ENCODE measurements at regions not wholly inside any gene's neighbourhood (a gene's known extent, or its start where the extent isn't known, plus 50 kb on each side); places are given as distances from the start of the nearest gene placed in this dataset.

DNA sequence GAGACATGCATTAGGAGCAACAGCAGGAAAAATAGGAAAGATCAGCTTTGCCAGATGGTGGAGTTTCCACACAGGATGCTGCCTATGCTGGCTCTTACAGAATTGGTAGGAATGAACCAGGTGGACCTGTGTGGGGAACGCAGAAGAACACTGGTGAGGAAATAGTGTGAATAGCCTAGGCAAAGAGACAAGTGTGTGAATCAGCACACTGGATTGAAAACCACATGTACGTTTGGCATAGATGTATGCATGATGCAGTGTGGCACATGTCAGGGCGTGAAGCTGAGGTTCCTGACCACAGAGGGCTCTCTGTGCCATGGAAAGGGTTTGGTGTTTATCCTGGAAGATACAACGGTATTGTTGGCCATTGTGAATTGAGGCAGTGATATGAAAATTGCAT, 156.5 kb upstream of the SLC10A2 start (continued):
- TF ChIP-seq, protein P1, sequence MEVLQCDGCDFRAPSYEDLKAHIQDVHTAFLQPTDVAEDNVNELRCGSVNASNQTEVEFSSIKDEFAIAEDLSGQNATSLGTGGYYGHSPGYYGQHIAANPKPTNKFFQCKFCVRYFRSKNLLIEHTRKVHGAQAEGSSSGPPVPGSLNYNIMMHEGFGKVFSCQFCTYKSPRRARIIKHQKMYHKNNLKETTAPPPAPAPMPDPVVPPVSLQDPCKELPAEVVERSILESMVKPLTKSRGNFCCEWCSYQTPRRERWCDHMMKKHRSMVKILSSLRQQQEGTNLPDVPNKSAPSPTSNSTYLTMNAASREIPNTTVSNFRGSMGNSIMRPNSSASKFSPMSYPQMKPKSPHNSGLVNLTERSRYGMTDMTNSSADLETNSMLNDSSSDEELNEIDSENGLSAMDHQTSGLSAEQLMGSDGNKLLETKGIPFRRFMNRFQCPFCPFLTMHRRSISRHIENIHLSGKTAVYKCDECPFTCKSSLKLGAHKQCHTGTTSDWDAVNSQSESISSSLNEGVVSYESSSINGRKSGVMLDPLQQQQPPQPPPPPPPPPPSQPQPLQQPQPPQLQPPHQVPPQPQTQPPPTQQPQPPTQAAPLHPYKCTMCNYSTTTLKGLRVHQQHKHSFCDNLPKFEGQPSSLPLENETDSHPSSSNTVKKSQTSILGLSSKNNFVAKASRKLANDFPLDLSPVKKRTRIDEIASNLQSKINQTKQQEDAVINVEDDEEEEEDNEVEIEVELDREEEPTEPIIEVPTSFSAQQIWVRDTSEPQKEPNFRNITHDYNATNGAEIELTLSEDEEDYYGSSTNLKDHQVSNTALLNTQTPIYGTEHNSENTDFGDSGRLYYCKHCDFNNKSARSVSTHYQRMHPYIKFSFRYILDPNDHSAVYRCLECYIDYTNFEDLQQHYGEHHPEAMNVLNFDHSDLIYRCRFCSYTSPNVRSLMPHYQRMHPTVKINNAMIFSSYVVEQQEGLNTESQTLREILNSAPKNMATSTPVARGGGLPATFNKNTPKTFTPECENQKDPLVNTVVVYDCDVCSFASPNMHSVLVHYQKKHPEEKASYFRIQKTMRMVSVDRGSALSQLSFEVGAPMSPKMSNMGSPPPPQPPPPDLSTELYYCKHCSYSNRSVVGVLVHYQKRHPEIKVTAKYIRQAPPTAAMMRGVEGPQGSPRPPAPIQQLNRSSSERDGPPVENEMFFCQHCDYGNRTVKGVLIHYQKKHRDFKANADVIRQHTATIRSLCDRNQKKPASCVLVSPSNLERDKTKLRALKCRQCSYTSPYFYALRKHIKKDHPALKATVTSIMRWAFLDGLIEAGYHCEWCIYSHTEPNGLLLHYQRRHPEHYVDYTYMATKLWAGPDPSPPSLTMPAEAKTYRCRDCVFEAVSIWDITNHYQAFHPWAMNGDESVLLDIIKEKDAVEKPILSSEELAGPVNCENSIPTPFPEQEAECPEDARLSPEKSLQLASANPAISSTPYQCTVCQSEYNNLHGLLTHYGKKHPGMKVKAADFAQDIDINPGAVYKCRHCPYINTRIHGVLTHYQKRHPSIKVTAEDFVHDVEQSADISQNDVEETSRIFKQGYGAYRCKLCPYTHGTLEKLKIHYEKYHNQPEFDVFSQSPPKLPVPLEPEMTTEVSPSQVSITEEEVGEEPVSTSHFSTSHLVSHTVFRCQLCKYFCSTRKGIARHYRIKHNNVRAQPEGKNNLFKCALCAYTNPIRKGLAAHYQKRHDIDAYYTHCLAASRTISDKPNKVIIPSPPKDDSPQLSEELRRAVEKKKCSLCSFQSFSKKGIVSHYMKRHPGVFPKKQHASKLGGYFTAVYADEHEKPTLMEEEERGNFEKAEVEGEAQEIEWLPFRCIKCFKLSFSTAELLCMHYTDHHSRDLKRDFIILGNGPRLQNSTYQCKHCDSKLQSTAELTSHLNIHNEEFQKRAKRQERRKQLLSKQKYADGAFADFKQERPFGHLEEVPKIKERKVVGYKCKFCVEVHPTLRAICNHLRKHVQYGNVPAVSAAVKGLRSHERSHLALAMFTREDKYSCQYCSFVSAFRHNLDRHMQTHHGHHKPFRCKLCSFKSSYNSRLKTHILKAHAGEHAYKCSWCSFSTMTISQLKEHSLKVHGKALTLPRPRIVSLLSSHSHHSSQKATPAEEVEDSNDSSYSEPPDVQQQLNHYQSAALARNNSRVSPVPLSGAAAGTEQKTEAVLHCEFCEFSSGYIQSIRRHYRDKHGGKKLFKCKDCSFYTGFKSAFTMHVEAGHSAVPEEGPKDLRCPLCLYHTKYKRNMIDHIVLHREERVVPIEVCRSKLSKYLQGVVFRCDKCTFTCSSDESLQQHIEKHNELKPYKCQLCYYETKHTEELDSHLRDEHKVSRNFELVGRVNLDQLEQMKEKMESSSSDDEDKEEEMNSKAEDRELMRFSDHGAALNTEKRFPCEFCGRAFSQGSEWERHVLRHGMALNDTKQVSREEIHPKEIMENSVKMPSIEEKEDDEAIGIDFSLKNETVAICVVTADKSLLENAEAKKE (CRISPR knock-in tag; IDR thresholded peaks at IDR 0.05): no peak

DNA sequence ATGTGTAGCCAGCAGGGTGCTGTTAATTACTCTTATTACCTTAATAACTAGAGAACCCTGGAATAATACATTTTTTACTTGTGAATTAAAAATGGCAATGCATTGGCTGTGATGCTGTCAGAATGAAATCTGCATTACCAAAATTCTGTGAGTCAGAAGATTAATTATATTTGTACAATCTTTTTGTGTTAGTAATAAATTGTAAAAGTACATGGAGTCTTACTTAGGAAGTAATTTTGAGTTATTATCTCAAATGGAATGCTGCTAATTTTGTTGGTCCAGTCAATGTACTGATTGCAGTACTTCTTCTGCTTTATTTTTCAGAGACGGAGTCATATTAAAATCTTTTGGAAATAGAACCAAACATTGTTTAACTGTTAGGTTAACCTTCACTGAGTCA, 152.0 kb upstream of the SLC10A2 start:
- ATAC-seq: no peak
- no peaks in the 10 kb centered on the region for H3F3A ChIP-seq (replicated peaks; ENCODE audit: low read depth)
- no peak overlapping the region for H3K4me3 Mint-ChIP-seq
- no peak for TF ChIP-seq POLR2AphosphoS5 (IDR thresholded peaks at IDR 0.05; ENCODE audit: low read depth)
- TF ChIP-seq CREB1 (CRISPR knock-in tag; IDR thresholded peaks at IDR 0.05; ENCODE audit: low read depth): no peak
- no peak for TF ChIP-seq NANOG (IDR thresholded peaks at IDR 0.05; ENCODE audit: borderline replicate concordance)
- no peak for TF ChIP-seq ZNF114 (CRISPR knock-in tag; IDR thresholded peaks at IDR 0.05)
- no peak for TF ChIP-seq EZH2phosphoT487 (IDR thresholded peaks at IDR 0.05; ENCODE audit: unreplicated experiment)
- TF ChIP-seq, protein P2, sequence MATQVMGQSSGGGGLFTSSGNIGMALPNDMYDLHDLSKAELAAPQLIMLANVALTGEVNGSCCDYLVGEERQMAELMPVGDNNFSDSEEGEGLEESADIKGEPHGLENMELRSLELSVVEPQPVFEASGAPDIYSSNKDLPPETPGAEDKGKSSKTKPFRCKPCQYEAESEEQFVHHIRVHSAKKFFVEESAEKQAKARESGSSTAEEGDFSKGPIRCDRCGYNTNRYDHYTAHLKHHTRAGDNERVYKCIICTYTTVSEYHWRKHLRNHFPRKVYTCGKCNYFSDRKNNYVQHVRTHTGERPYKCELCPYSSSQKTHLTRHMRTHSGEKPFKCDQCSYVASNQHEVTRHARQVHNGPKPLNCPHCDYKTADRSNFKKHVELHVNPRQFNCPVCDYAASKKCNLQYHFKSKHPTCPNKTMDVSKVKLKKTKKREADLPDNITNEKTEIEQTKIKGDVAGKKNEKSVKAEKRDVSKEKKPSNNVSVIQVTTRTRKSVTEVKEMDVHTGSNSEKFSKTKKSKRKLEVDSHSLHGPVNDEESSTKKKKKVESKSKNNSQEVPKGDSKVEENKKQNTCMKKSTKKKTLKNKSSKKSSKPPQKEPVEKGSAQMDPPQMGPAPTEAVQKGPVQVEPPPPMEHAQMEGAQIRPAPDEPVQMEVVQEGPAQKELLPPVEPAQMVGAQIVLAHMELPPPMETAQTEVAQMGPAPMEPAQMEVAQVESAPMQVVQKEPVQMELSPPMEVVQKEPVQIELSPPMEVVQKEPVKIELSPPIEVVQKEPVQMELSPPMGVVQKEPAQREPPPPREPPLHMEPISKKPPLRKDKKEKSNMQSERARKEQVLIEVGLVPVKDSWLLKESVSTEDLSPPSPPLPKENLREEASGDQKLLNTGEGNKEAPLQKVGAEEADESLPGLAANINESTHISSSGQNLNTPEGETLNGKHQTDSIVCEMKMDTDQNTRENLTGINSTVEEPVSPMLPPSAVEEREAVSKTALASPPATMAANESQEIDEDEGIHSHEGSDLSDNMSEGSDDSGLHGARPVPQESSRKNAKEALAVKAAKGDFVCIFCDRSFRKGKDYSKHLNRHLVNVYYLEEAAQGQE (IDR thresholded peaks at IDR 0.05; ENCODE audit: unreplicated experiment): no peak
- TF ChIP-seq JUNB (IDR thresholded peaks at IDR 0.05; ENCODE audit: unreplicated experiment): no peak

More for the DNA sequence above, 152.0 kb upstream of the SLC10A2 start:
- Histone ChIP-seq H3K27me3 (ENCODE audit: insufficient read depth) (no peaks in the 10 kb centered on the region), H4K20me1 (replicated peaks; ENCODE audit: insufficient read depth) (no peaks in the 10 kb centered on the region), H3K4me3 (no peak overlapping the region), H2AFZ (no peak overlapping the region), H3K27ac (ENCODE audit: low read depth) (no peak overlapping the region), H3K9me2 (ENCODE audit: insufficient read depth) (no peaks in the 10 kb centered on the region; the same call in 1 of the 2 replicates), H3K4me1 (ENCODE audit: insufficient read depth) (no peaks in the 10 kb centered on the region), H3K36me3 (ENCODE audit: insufficient read depth) (no peaks in the 10 kb centered on the region), H3K79me2 (replicated peaks; ENCODE audit: insufficient read depth) (no peaks in the 10 kb centered on the region), H3K4me2 (no peak overlapping the region)
- Mint-ChIP-seq H3K27ac (no peak overlapping the region), H3K4me1 (no peaks in the 10 kb centered on the region; the same call in 1 of the 3 replicates), H3K36me3 (ENCODE audit: low read depth) (no peaks in the 10 kb centered on the region), H3K9me3 (no peaks in the 10 kb centered on the region; the same call in 2 of the 3 replicates), H3K27me3 (ENCODE audit: insufficient read depth, low read depth, poor library complexity) (peaks cover 1% of the 10 kb centered on the region)
- no peak for DNase-seq (ENCODE audit: low spot score)

Measured in GM23338 (cell line).